ENCODE measurements at regions not wholly inside any gene's neighbourhood (a gene's known extent, or its start where the extent isn't known, plus 50 kb on each side); places are given as distances from the start of the nearest gene placed in this dataset.

GRCh38 chr5:124920909-124921666 lies 174.6 kb upstream of the ZNF608 start:
- H3K4me1 Mint-ChIP-seq (ENCODE audit: low read depth): peaks cover 9% of the 10 kb centered on the region
- TF ChIP-seq CTCF (IDR thresholded peaks at IDR 0.05; ENCODE audit: unreplicated experiment): no peak
- no peak overlapping the region for H3K27ac Mint-ChIP-seq

GRCh38 chr5:124921694-124922093 lies 175.3 kb upstream of the ZNF608 start:
- Mint-ChIP-seq H3K27me3 (no peaks in the 10 kb centered on the region), H3K36me3 (ENCODE audit: insufficient read depth) (no peaks in the 10 kb centered on the region), H3K27ac (no peak overlapping the region), H3K4me1 (ENCODE audit: low read depth) (peaks cover 9% of the 10 kb centered on the region), H3K9me3 (ENCODE audit: low read depth) (peaks cover 13% of the 10 kb centered on the region), H3K4me3 (ENCODE audit: low read depth) (no peak overlapping the region)
- DNase-seq (ENCODE audit: low spot score, unreplicated experiment): no peak
- no peak for TF ChIP-seq CTCF (IDR thresholded peaks at IDR 0.05; ENCODE audit: unreplicated experiment)

More at GRCh38 chr5:124920909-124921666, 174.6 kb upstream of the ZNF608 start:
- H3K9me3 Mint-ChIP-seq (ENCODE audit: low read depth): peaks cover 13% of the 10 kb centered on the region
- DNase-seq (ENCODE audit: low spot score, unreplicated experiment): no peak
- no peak overlapping the region for H3K4me3 Mint-ChIP-seq (ENCODE audit: low read depth)
- no peaks in the 10 kb centered on the region for H3K27me3 Mint-ChIP-seq
- peaks cover 4% of the 10 kb centered on the region for H3K36me3 Mint-ChIP-seq (ENCODE audit: insufficient read depth)

- H3K27me3 Mint-ChIP-seq: no peaks in the 10 kb centered on the region
- DNase-seq (ENCODE audit: low spot score, unreplicated experiment): no peak
Measured at GRCh38 chr5:124922255-124922975, 176.0 kb upstream of the ZNF608 start.

GRCh38 chr5:124923131-124923530 lies 176.7 kb upstream of the ZNF608 start:
- Mint-ChIP-seq H3K27ac (no peak overlapping the region), H3K36me3 (ENCODE audit: insufficient read depth) (no peaks in the 10 kb centered on the region), H3K4me3 (ENCODE audit: low read depth) (no peak overlapping the region), H3K27me3 (no peaks in the 10 kb centered on the region), H3K4me1 (ENCODE audit: low read depth) (peaks cover 12% of the 10 kb centered on the region), H3K9me3 (ENCODE audit: low read depth) (peaks cover 13% of the 10 kb centered on the region)
- DNase-seq (ENCODE audit: low spot score, unreplicated experiment): no peak
- TF ChIP-seq CTCF (IDR thresholded peaks at IDR 0.05; ENCODE audit: unreplicated experiment): no peak

More at GRCh38 chr5:124922255-124922975, 176.0 kb upstream of the ZNF608 start:
- no peak for TF ChIP-seq CTCF (IDR thresholded peaks at IDR 0.05; ENCODE audit: unreplicated experiment)
- Mint-ChIP-seq H3K9me3 (ENCODE audit: low read depth) (peaks cover 11% of the 10 kb centered on the region), H3K4me1 (ENCODE audit: low read depth) (peaks cover 11% of the 10 kb centered on the region), H3K4me3 (ENCODE audit: low read depth) (no peak overlapping the region), H3K27ac (no peak overlapping the region), H3K36me3 (ENCODE audit: insufficient read depth) (no peaks in the 10 kb centered on the region)

GRCh38 chr5:124924729-124925128 lies 178.3 kb upstream of the ZNF608 start:
- no peak for DNase-seq (ENCODE audit: low spot score, unreplicated experiment)
- no peaks in the 10 kb centered on the region for H3K27me3 Mint-ChIP-seq
- peaks cover 13% of the 10 kb centered on the region for H3K9me3 Mint-ChIP-seq (ENCODE audit: low read depth)
- no peak for TF ChIP-seq CTCF (IDR thresholded peaks at IDR 0.05; ENCODE audit: unreplicated experiment)
- H3K36me3 Mint-ChIP-seq (ENCODE audit: insufficient read depth): no peaks in the 10 kb centered on the region
- no peak overlapping the region for H3K4me3 Mint-ChIP-seq (ENCODE audit: low read depth)
- H3K27ac Mint-ChIP-seq: no peak overlapping the region
- peaks cover 12% of the 10 kb centered on the region for H3K4me1 Mint-ChIP-seq (ENCODE audit: low read depth)
